ENCODE measurements at regions not wholly inside any gene's neighbourhood (a gene's known extent, or its start where the extent isn't known, plus 50 kb on each side); places are given as distances from the start of the nearest gene placed in this dataset.

GRCh38 chr5:8848366-8848765 is 697.5 kb downstream of the SEMA5A start:
- TF ChIP-seq STAT6 (CRISPR knock-in tag; IDR thresholded peaks at IDR 0.05; ENCODE audit: borderline replicate concordance) = no peak
- no peak for TF ChIP-seq ZBTB1 (CRISPR knock-in tag; IDR thresholded peaks at IDR 0.05; ENCODE audit: borderline replicate concordance)
- no peak for TF ChIP-seq BRCA1 (CRISPR knock-in tag; IDR thresholded peaks at IDR 0.05)
- no peak for TF ChIP-seq JUN (CRISPR knock-in tag; IDR thresholded peaks at IDR 0.05)
- TF ChIP-seq CTCF (CRISPR knock-in tag; IDR thresholded peaks at IDR 0.05) = no peak
- no peak for TF ChIP-seq ATF2 (CRISPR knock-in tag; IDR thresholded peaks at IDR 0.05)
- no peak for TF ChIP-seq KLF9 (CRISPR knock-in tag; IDR thresholded peaks at IDR 0.05; ENCODE audit: low read depth)
- no peak for TF ChIP-seq CHD2 (IDR thresholded peaks at IDR 0.05; ENCODE audit: low read depth, low read length)
- no peak for TF ChIP-seq ZNF12 (CRISPR knock-in tag; IDR thresholded peaks at IDR 0.05)
